Fibroblast of lung (primary cell): ENCODE measurements at regions not wholly inside any gene's neighbourhood (a gene's known extent, or its start where the extent isn't known, plus 50 kb on each side); places are given as distances from the start of the nearest gene placed in this dataset.

Experiments used
- DNase-seq, 2 donors: peaks; one replicate each; pipeline versions ENCODE4 v3.0.0 to v3.0.0-alpha.2; 2010; ENCODE audit warnings: low read depth in 2 of 2
- H2AFZ ChIP-seq: 2 replicates; pipeline ENCODE4 v1.5.1; 2012; ENCODE audit warnings: low read length, control low read depth, inconsistent platforms
- H3K27ac ChIP-seq: 2 replicates; pipeline ENCODE4 v1.5.1; 2011; ENCODE audit warnings: low read length, control low read depth; ENCODE audit not compliant: insufficient read depth
- H3K27me3 ChIP-seq: 2 replicates; pipeline ENCODE4 v1.5.1; 2011; ENCODE audit warnings: mild to moderate bottlenecking, low read length; ENCODE audit not compliant: control insufficient read depth, insufficient read depth
- H3K36me3 ChIP-seq: 2 replicates; pipeline ENCODE4 v1.5.1; 2011; ENCODE audit warnings: low read length; ENCODE audit not compliant: control insufficient read depth, insufficient read depth
- H3K4me1 ChIP-seq: 2 replicates; pipeline ENCODE4 v1.5.1; 2011; ENCODE audit warnings: low read length; ENCODE audit not compliant: control insufficient read depth, insufficient read depth; ENCODE audit errors: extremely low read depth
- H3K4me2 ChIP-seq: 2 replicates; pipeline ENCODE4 v1.5.1; 2011; ENCODE audit warnings: low read length, control low read depth; ENCODE audit not compliant: insufficient read depth; ENCODE audit errors: extremely low read depth
- H3K4me3 ChIP-seq, 4 experiments: fragments of 200-600 bp in 1 of 4; sonication (generic) in 1 of 4; replicated peaks in 1 of 4; 2 replicates each; pipeline ENCODE4 v1.5.1; 2011 to 2016; ENCODE audit warnings: low read length in 4 of 4, low read depth in 3 of 4, mild to moderate bottlenecking in 3 of 4, control low read depth in 2 of 4, inconsistent platforms in 1 of 4, mixed read lengths in 1 of 4; ENCODE audit not compliant: insufficient read depth in 1 of 4; ENCODE audit errors: control extremely low read depth in 1 of 4
- H3K79me2 ChIP-seq: 2 replicates; pipeline ENCODE4 v1.5.1; 2012; ENCODE audit warnings: mild to moderate bottlenecking, low read length, inconsistent platforms; ENCODE audit not compliant: control insufficient read depth, insufficient read depth
- H3K9ac ChIP-seq: 2 replicates; pipeline ENCODE4 v1.5.1; 2011; ENCODE audit warnings: mild to moderate bottlenecking, low read length, control low read depth; ENCODE audit not compliant: insufficient read depth
- H3K9me3 ChIP-seq: 2 replicates; pipeline ENCODE4 v1.5.1; 2012; ENCODE audit warnings: low read depth, low read length; ENCODE audit not compliant: control insufficient read depth, insufficient read depth
- H4K20me1 ChIP-seq: 2 replicates; pipeline ENCODE4 v1.5.1; 2011; ENCODE audit warnings: low read length; ENCODE audit not compliant: control insufficient read depth, insufficient read depth; ENCODE audit errors: extremely low read depth
- EZH2 ChIP-seq: IDR thresholded peaks from 2 replicates; pipeline ENCODE4 v1.5.1; 2012; ENCODE audit warnings: low read length, control low read depth, mild to moderate bottlenecking; ENCODE audit errors: missing control alignments
- TF ChIP-seq, protein P1 (sequence below), 2 donors: IDR thresholded peaks in 1 of 2; conservative IDR thresholded peaks in 1 of 2; 1 replicate in 1 of 2; 2 replicates in 1 of 2; pipeline ENCODE4 v1.5.1; 2011 to 2012; ENCODE audit warnings: low read length in 2 of 2, control low read depth in 1 of 2, inconsistent platforms in 1 of 2, low read depth in 1 of 2, mild to moderate bottlenecking in 1 of 2

DNA sequence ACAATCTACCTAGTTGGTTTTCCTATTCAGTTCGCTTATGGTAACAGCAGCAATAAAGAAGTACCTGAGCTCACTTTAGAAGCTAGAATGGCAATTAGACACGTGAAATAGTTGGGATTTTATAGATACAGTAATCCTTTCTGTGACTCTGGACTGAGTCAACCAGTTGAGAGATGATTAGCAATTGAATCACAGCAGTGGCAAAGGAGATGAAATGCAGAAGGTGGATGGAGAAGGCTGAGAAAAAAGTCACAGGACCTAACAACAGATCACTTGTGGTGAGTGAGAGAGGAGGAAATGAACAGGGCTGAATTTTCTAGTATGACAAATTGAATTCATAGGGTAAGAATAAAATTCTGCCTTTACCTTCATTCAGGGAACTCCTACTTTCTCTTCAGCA is 197.1 kb upstream of the MAGEB18 start:
- no peak overlapping the region for H3K4me3 ChIP-seq
- no peaks in the 10 kb centered on the region for H3K27me3 ChIP-seq
- H3K79me2 ChIP-seq, result no peaks in the 10 kb centered on the region
- H3K36me3 ChIP-seq, result no peaks in the 10 kb centered on the region
- H3K9me3 ChIP-seq, result no peaks in the 10 kb centered on the region
- H3K4me2 ChIP-seq, result no peak overlapping the region
- no peak for TF ChIP-seq EZH2
- TF ChIP-seq, protein P1, sequence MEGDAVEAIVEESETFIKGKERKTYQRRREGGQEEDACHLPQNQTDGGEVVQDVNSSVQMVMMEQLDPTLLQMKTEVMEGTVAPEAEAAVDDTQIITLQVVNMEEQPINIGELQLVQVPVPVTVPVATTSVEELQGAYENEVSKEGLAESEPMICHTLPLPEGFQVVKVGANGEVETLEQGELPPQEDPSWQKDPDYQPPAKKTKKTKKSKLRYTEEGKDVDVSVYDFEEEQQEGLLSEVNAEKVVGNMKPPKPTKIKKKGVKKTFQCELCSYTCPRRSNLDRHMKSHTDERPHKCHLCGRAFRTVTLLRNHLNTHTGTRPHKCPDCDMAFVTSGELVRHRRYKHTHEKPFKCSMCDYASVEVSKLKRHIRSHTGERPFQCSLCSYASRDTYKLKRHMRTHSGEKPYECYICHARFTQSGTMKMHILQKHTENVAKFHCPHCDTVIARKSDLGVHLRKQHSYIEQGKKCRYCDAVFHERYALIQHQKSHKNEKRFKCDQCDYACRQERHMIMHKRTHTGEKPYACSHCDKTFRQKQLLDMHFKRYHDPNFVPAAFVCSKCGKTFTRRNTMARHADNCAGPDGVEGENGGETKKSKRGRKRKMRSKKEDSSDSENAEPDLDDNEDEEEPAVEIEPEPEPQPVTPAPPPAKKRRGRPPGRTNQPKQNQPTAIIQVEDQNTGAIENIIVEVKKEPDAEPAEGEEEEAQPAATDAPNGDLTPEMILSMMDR (conservative IDR thresholded peaks at IDR 0.05 in 1 of 2, IDR thresholded peaks at IDR 0.05 in 1 of 2; ENCODE audit: low read depth in 1 of 2, low read length in 2 of 2), result no peak
- H2AFZ ChIP-seq, result no peak overlapping the region
- no peak overlapping the region for H3K9ac ChIP-seq
- no peak overlapping the region for H3K27ac ChIP-seq
- DNase-seq, result peak; percentile 3 to 44
- H3K4me1 ChIP-seq, result no peaks in the 10 kb centered on the region
- H4K20me1 ChIP-seq, result no peaks in the 10 kb centered on the region

DNA sequence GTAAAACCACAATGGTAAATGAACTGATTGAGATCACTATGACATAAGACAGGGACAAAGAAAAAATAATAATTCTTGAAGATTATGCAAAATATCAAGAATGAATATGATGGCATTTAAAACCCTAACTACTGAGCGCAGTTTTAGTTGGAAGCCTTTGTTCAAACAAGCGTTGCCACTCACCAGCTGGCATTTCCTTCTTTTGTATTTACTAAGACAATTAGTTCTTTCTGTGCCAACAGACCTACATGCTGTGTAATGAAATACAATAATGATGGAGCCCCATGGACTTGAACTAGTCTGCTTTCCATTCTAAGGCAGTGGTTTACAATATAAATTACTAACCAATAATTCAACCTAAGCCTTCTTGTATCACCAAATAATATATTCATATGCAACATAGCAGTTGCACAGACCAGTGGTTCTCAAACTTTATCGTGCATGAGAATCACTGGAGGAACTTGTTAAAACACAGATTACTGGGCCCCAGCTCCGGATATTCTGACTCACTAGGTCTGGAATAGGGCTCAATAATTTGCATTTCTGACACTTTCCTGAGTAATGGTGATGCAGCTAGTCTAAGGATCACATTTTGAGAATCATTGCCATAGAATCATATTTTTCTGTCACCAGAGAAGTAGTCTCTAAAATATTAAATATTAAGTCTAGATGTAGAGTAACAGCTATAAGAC is 196.4 kb upstream of the MAGEB18 start:
- no peak overlapping the region for H3K9ac ChIP-seq
- no peaks in the 10 kb centered on the region for H4K20me1 ChIP-seq
- H2AFZ ChIP-seq, result no peak overlapping the region
- TF ChIP-seq, protein P1 (conservative IDR thresholded peaks at IDR 0.05 in 1 of 2, IDR thresholded peaks at IDR 0.05 in 1 of 2; ENCODE audit: low read depth in 1 of 2, low read length in 2 of 2), result no peak
- no peak for TF ChIP-seq EZH2
- no peak overlapping the region for H3K4me3 ChIP-seq
- H3K36me3 ChIP-seq, result no peaks in the 10 kb centered on the region
- no peaks in the 10 kb centered on the region for H3K4me1 ChIP-seq
- H3K4me2 ChIP-seq, result no peak overlapping the region
- no peaks in the 10 kb centered on the region for H3K9me3 ChIP-seq
- H3K27ac ChIP-seq, result no peak overlapping the region
- no peaks in the 10 kb centered on the region for H3K27me3 ChIP-seq
- peak in 1 of 2 donors; percentile 5 for DNase-seq
- H3K79me2 ChIP-seq, result no peaks in the 10 kb centered on the region

- TF ChIP-seq, protein P1 (conservative IDR thresholded peaks at IDR 0.05 in 1 of 2, IDR thresholded peaks at IDR 0.05 in 1 of 2; ENCODE audit: low read depth in 1 of 2, low read length in 2 of 2), result peak in 1 of 2 donors; percentile 51
- TF ChIP-seq EZH2, result no peak
- peak; percentile 0 to 27 for DNase-seq
- H3K79me2 ChIP-seq, result no peaks in the 10 kb centered on the region
Measured at GRCh38 chrX:25968920-25969319, 169.2 kb upstream of the MAGEB18 start.

More at GRCh38 chrX:25968920-25969319, 169.2 kb upstream of the MAGEB18 start:
- no peaks in the 10 kb centered on the region for H3K4me1 ChIP-seq
- no peaks in the 10 kb centered on the region for H3K27me3 ChIP-seq
- no peak overlapping the region for H3K27ac ChIP-seq
- H3K4me2 ChIP-seq, result no peak overlapping the region
- H3K9me3 ChIP-seq, result no peaks in the 10 kb centered on the region
- no peak overlapping the region for H2AFZ ChIP-seq
- no peaks in the 10 kb centered on the region for H4K20me1 ChIP-seq
- H3K9ac ChIP-seq, result no peak overlapping the region
- H3K36me3 ChIP-seq, result no peaks in the 10 kb centered on the region
- H3K4me3 ChIP-seq, result no peak overlapping the region
